Pancreas (tissue), 10 donors: ENCODE measurements at regions not wholly inside any gene's neighbourhood (a gene's known extent, or its start where the extent isn't known, plus 50 kb on each side); places are given as distances from the start of the nearest gene placed in this dataset.

Experiments used
- ATAC-seq, 4 donors: fragments of 200-7000 bp; cut with Tn5 transposase; one replicate each; pipeline versions ENCODE4 v1.8.0 to v1.9.1; 2020; ENCODE audit warnings: mild to moderate bottlenecking in 4 of 4, moderate library complexity in 4 of 4
- DNase-seq, 6 donors: peaks; one replicate each; pipeline ENCODE4 v3.0.0-alpha.2; 2020
- FAIRE-seq: peaks from 2 replicates; lab custom pipeline; 2012; peaks lifted over from hg19 to GRCh38; lab: Jason Lieb, UNC
- H3K27ac ChIP-seq, 4 donors: fragments of 200-600 bp; sonication (generic); 1 replicate in 3 of 4; 2 replicates in 1 of 4; pipeline versions ENCODE4 v1.5.0 to v1.8.0; 2020
- H3K27me3 ChIP-seq, 4 donors: fragments of 200-600 bp; one replicate each; pipeline ENCODE4 v1.8.0; 2021
- H3K36me3 ChIP-seq, 3 donors: fragments of 200-600 bp; sonication (generic) in 1 of 3; one replicate each; pipeline versions ENCODE4 v1.5.0 to v1.8.0; 2020 to 2021
- H3K4me1 ChIP-seq, 3 donors: fragments of 200-600 bp; one replicate each; pipeline ENCODE4 v1.8.0; 2021
- H3K4me3 ChIP-seq, 4 donors: fragments of 200-600 bp; sonication (generic) in 2 of 4; one replicate each; pipeline versions ENCODE4 v1.5.0 to v1.8.0; 2020 to 2021
- H3K9me3 ChIP-seq, 4 donors: fragments of 200-600 bp; one replicate each; pipeline ENCODE4 v1.8.0; 2021
- WGBS, 2 donors: extraction: QIAGEN DNeasy Blood & Tissue Kit; methylation state at CpG; one replicate each; pipeline ENCODE4 v1.1.7; 2013; 5-methylcytosine and 5-hydroxymethylcytosine counted together
- intact Hi-C, 3 donors: fragments of 100-400 bp; cut with DNase I; formaldehyde crosslinking; loops; one replicate each; pipeline versions ENCODE4 v1.11.1 to v1.14.2; 2022
- TF ChIP-seq, protein P1 (sequence below), 4 donors: fragments of 200-600 bp; sonication (generic) in 3 of 4; IDR thresholded peaks; one replicate each; pipeline versions ENCODE4 v1.5.0 to v1.8.0; 2021; ENCODE audit warnings: antibody characterized with exemption in 4 of 4
- donor health status: healthy with polysubstance abuse.
- donor health status: DM: no; HTN: no; CAD: no; lungs with moderate emphysema.
- donor health status: DM: no; HTN: no; CAD: no.
- donor health status: control.
- donor health status: control.
- donor health status: Bipolar disorder and iron deficiency.
- donor health status: DM: yes; HTN: yes; CAD: no.
- donor health status: DM: no; HTN: no; CAD: no.
- donor health status: DM: no; HTN: no; CAD: no.
- donor health status: DM: yes; HTN: yes; CAD: no.

DNA sequence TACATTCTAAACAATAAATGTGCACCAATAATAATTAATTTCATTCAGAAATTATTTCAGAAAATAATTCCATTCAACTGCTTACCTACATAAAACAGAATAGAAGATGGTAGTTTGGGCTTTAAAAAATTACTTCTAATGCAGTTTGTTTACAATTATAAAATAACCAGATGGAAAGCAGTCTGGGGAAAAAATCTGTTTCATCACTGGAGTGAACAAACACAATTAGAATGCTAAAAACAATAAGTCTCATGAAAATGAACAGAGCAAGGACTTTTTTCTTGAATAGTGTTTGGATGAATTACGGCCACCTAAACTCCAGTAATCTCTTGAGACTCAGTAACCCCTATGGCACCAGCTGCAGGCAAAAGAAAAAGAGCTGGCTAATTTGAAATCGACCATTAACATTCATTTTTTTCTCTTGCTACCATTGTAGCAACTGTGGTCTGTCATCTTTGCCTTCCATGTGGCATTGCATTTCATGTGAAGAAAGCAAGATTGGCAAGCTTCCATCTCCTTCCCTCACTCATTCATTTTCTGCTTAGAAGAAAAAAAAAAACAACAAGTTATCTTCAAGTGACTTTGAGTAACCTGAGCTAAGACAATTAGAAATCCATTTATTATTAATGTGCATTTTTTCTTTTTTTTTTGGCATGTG is 88.4 kb upstream of the CEP85L start:
- no peak overlapping the region for H3K27ac ChIP-seq
- no peaks in the 10 kb centered on the region for H3K36me3 ChIP-seq
- H3K4me3 ChIP-seq, result no peak overlapping the region
- no peaks in the 10 kb centered on the region for H3K9me3 ChIP-seq
- ATAC-seq, result no peak
- FAIRE-seq, result no peak
- no peak for DNase-seq
- TF ChIP-seq, protein P1, sequence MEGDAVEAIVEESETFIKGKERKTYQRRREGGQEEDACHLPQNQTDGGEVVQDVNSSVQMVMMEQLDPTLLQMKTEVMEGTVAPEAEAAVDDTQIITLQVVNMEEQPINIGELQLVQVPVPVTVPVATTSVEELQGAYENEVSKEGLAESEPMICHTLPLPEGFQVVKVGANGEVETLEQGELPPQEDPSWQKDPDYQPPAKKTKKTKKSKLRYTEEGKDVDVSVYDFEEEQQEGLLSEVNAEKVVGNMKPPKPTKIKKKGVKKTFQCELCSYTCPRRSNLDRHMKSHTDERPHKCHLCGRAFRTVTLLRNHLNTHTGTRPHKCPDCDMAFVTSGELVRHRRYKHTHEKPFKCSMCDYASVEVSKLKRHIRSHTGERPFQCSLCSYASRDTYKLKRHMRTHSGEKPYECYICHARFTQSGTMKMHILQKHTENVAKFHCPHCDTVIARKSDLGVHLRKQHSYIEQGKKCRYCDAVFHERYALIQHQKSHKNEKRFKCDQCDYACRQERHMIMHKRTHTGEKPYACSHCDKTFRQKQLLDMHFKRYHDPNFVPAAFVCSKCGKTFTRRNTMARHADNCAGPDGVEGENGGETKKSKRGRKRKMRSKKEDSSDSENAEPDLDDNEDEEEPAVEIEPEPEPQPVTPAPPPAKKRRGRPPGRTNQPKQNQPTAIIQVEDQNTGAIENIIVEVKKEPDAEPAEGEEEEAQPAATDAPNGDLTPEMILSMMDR (IDR thresholded peaks at IDR 0.05), result no peak
- peaks cover 0 to 3% (median 0%) of the 10 kb centered on the region in 3 donors for H3K4me1 ChIP-seq
- H3K27me3 ChIP-seq, result no peaks in the 10 kb centered on the region
- WGBS, 2 donors, result 72 to 83% methylated on average over 2 of the region's 2 CpGs
- intact Hi-C loops, result no loop called here

DNA sequence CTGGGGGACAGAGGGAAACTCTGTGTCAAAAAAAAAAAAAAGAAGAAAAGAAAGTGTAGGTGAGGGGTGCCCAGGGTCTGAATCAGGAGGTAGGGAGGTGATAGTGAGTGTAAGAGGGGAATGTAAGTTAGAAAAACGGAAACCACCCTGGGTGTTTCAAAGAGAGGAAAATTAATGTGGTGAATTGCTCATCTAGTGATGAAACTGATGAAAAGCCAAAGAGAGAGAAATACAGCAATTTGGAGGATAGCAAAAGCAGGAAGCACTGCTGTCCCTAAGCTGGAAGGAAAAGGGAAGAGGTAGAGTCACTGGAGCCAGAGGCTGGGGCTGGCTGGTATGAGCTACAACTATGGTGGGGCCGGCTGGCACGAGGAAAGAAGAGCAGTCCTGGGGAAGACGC is 85.0 kb upstream of the CEP85L start:
- WGBS, 2 donors, result 84 to 91% methylated on average over 4 of the region's 4 CpGs
- intact Hi-C loops, result no loop called here
- DNase-seq, result no peak
- TF ChIP-seq, protein P1 (IDR thresholded peaks at IDR 0.05), result no peak
- Histone ChIP-seq H3K4me1 (no peaks in the 10 kb centered on the region), H3K27ac (no peak overlapping the region), H3K4me3 (no peak overlapping the region), H3K9me3 (no peaks in the 10 kb centered on the region), H3K36me3 (no peaks in the 10 kb centered on the region), H3K27me3 (no peaks in the 10 kb centered on the region)
- FAIRE-seq, result no peak
- no peak for ATAC-seq

GRCh38 chr6:118735320-118735719 is 83.9 kb upstream of the CEP85L start:
- Histone ChIP-seq H3K27me3 (no peaks in the 10 kb centered on the region), H3K4me1 (no peaks in the 10 kb centered on the region), H3K4me3 (no peak overlapping the region), H3K9me3 (no peaks in the 10 kb centered on the region), H3K27ac (no peak overlapping the region), H3K36me3 (no peaks in the 10 kb centered on the region)
- TF ChIP-seq, protein P1 (IDR thresholded peaks at IDR 0.05), result no peak
- 39 to 42% methylated on average over 2 of the region's 2 CpGs for WGBS, 2 donors
- DNase-seq, result no peak
- no peak for FAIRE-seq
- intact Hi-C loops, result no loop called here
- ATAC-seq, result peak in 1 of 4 donors; percentile 40

DNA sequence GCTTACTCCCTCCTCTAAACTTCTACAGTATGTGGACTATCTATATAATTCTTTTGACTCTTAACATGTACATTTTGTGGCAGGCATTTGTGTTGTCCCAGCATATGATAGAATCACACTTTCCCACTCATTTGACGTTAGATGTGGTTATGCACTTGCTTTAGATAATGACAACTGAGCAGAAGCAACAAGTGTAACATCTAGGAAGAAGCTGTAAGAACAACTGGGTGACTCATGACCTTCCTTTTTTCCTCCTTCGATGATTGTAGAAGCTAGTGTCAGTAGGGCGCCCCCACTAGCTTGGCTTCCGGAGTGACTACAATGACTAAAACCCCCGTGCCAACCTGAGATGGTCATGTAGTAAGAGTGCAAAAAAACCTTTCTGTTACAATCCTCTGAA is 74.6 kb upstream of the CEP85L start:
- H3K9me3 ChIP-seq, result no peaks in the 10 kb centered on the region
- no peak for ATAC-seq
- no peak overlapping the region for H3K27ac ChIP-seq
- no peak for DNase-seq
- WGBS, 2 donors, result 89 to 90% methylated on average over 5 of the region's 5 CpGs
- H3K36me3 ChIP-seq, result no peaks in the 10 kb centered on the region
- no peaks in the 10 kb centered on the region for H3K27me3 ChIP-seq
- TF ChIP-seq, protein P1 (IDR thresholded peaks at IDR 0.05), result no peak
- intact Hi-C loops, result no loop called here
- FAIRE-seq, result no peak
- H3K4me3 ChIP-seq, result no peak overlapping the region
- H3K4me1 ChIP-seq, result no peaks in the 10 kb centered on the region

- H3K36me3 ChIP-seq, result no peaks in the 10 kb centered on the region
- ATAC-seq (peak; percentile 30 to 66 (median 56)), FAIRE-seq (no peak), DNase-seq (no peak)
- no peaks in the 10 kb centered on the region for H3K27me3 ChIP-seq
- H3K4me1 ChIP-seq, result no peaks in the 10 kb centered on the region
- TF ChIP-seq, protein P1 (IDR thresholded peaks at IDR 0.05), result no peak
- no peak overlapping the region for H3K4me3 ChIP-seq
- WGBS, 2 donors, result 43 to 44% methylated on average over 3 of the region's 3 CpGs
- H3K27ac ChIP-seq, result no peak overlapping the region
- intact Hi-C loops, result no loop called here
- H3K9me3 ChIP-seq, result no peaks in the 10 kb centered on the region
These were observed 72.8 kb upstream of the CEP85L start for GRCh38 chr6:118724211-118724610.
